ENCODE measurements at regions not wholly inside any gene's neighbourhood (a gene's known extent, or its start where the extent isn't known, plus 50 kb on each side); places are given as distances from the start of the nearest gene placed in this dataset.

GRCh38 chr2:240359695-240360094 is 75.8 kb upstream of the GPC1 start:
- no peak overlapping the region for H3K27ac ChIP-seq
- TF ChIP-seq ZFX (IDR thresholded peaks at IDR 0.05) (no peak), CTCF (conservative IDR thresholded peaks at IDR 0.05) (no peak)

- TF ChIP-seq CTCF (conservative IDR thresholded peaks at IDR 0.05) (no peak), ZFX (IDR thresholded peaks at IDR 0.05) (no peak)
Measured at GRCh38 chr2:240360645-240361475, 74.6 kb upstream of the GPC1 start.

GRCh38 chr2:240362216-240362755 is 73.2 kb upstream of the GPC1 start:
- TF ChIP-seq ZFX (IDR thresholded peaks at IDR 0.05) (no peak), CTCF (conservative IDR thresholded peaks at IDR 0.05) (no peak)
- no peak overlapping the region for H3K27ac ChIP-seq

More at GRCh38 chr2:240360645-240361475, 74.6 kb upstream of the GPC1 start:
- H3K27ac ChIP-seq = no peak overlapping the region

GRCh38 chr2:240362826-240363745 is 72.4 kb upstream of the GPC1 start:
- no peak for TF ChIP-seq ZFX (IDR thresholded peaks at IDR 0.05)
- TF ChIP-seq CTCF (conservative IDR thresholded peaks at IDR 0.05) = no peak
- no peak overlapping the region for H3K27ac ChIP-seq

GRCh38 chr2:240363746-240364581 is 71.5 kb upstream of the GPC1 start:
- TF ChIP-seq CTCF (conservative IDR thresholded peaks at IDR 0.05) (no peak), ZFX (IDR thresholded peaks at IDR 0.05) (no peak)
- H3K27ac ChIP-seq = no peak overlapping the region

GRCh38 chr2:240364582-240364960 is 70.9 kb upstream of the GPC1 start:
- H3K27ac ChIP-seq = no peak overlapping the region
- TF ChIP-seq ZFX (IDR thresholded peaks at IDR 0.05) = no peak
- TF ChIP-seq CTCF (conservative IDR thresholded peaks at IDR 0.05) = no peak

Measured in C4-2B (cell line).